Activated CD8-positive, alpha-beta memory T cell treated with anti-CD3 and anti-CD28 coated beads, Interleukin-2, amount 10 ng/mL, durations not matched to agents 7 days and 5 days (primary cell): ENCODE measurements at regions not wholly inside any gene's neighbourhood (a gene's known extent, or its start where the extent isn't known, plus 50 kb on each side); places are given as distances from the start of the nearest gene placed in this dataset.

Source experiments
- ATAC-seq: fragments of 150-1000 bp; cut with Tn5 transposase; one replicate; pipeline ENCODE4 v1.10.0; 2021; ENCODE audit warnings: moderate library complexity
- CTCF ChIA-PET: fragments of 350-600 bp; sonication (Branson Sonifier 250); formaldehyde crosslinking; loops from one replicate; lab custom pipeline; 2021; ENCODE audit warnings: antibody characterized with exemption; lab: Charles Lee
- DNase-seq: peaks from one replicate; pipeline ENCODE4 v3.0.0-alpha.2; 2020
- H3K27ac Mint-ChIP-seq: one replicate; pipeline ENCODE4 v1.8.0; 2021; ENCODE audit warnings: mild to moderate bottlenecking, mixed read lengths
- H3K27me3 Mint-ChIP-seq: one replicate; pipeline ENCODE4 v1.8.0; 2021; ENCODE audit warnings: mixed read lengths
- H3K36me3 Mint-ChIP-seq: one replicate; pipeline ENCODE4 v1.8.0; 2021; ENCODE audit warnings: mild to moderate bottlenecking, mixed read lengths
- H3K4me1 Mint-ChIP-seq: one replicate; pipeline ENCODE4 v1.8.0; 2021; ENCODE audit warnings: mixed read lengths
- H3K4me3 Mint-ChIP-seq: one replicate; pipeline ENCODE4 v1.8.0; 2021; ENCODE audit warnings: mild to moderate bottlenecking, moderate library complexity, mixed read lengths
- H3K9me3 Mint-ChIP-seq: one replicate; pipeline ENCODE4 v1.8.0; 2022; ENCODE audit warnings: low read depth, mixed read lengths

DNA sequence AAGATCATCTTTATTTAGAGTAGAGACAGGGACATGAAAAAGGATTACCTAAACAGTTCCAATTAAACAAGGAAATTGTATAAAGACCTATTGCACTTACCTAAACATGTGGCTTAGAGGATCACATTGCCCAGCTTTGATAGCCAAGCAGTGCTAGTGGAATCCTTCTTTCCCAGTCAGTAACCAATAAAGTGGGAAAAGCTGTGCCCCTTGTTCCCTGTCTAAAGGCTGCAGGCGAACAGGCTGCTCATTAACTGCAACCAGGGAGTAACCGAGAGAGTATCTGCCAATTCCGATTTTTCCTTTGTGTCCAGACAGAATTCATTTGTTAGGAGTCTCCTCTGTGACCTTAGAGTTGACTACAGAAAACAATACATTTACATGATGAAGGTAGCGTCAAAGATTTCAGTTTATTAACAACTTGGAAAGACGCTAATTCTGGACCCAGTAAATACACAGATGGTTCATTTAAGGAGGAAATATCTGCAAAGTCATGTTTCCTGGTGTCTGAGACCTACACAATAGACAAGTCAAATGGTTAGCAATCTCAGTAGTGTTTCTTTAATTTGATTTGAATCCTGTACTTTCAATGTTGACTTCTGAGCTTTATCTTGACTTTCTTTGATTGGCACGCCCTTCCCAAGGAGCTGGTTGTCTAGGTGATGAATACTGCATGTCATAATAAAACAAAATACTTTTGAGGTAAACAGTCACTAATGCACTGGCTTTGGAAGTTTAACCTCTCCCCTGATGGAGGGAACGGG, 57.3 kb upstream of the MET start:
- no peaks in the 10 kb centered on the region for H3K36me3 Mint-ChIP-seq
- peaks cover 40% of the 10 kb centered on the region for H3K27me3 Mint-ChIP-seq
- DNase-seq: no peak
- CTCF ChIA-PET: no interaction called here
- ATAC-seq: no peak
- no peak overlapping the region for H3K27ac Mint-ChIP-seq
- H3K4me3 Mint-ChIP-seq: no peak overlapping the region
- peaks cover 2% of the 10 kb centered on the region for H3K4me1 Mint-ChIP-seq
- no peaks in the 10 kb centered on the region for H3K9me3 Mint-ChIP-seq

DNA sequence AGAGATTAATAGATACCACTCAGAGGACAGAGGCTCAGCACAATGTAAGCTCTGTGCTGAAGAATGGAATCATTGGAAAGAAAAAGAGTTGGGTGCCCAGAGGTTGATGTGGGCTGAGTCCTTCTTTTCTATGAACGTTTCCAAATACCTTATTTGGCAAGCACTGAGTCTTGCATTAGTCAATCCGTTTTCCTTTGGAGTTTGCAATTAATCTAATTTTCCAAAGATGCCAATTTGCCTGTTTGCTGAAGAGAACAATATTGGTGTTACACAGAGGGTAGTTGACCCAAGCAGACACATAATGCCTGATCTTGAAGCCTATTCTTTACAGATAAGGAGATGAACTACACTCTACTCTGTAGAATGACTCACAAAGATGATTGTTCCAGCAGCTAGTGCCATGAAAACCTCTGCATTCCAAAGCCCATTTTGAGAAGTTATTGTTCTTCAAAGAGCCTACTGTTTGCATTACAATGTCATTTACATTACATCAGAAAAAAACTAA, 55.4 kb upstream of the MET start:
- CTCF ChIA-PET: no interaction called here
- no peaks in the 10 kb centered on the region for H3K36me3 Mint-ChIP-seq
- H3K27me3 Mint-ChIP-seq: peaks cover 38% of the 10 kb centered on the region
- H3K27ac Mint-ChIP-seq: no peak overlapping the region
- H3K4me3 Mint-ChIP-seq: no peak overlapping the region
- DNase-seq (no peak), ATAC-seq (no peak)
- no peaks in the 10 kb centered on the region for H3K4me1 Mint-ChIP-seq
- no peaks in the 10 kb centered on the region for H3K9me3 Mint-ChIP-seq

DNA sequence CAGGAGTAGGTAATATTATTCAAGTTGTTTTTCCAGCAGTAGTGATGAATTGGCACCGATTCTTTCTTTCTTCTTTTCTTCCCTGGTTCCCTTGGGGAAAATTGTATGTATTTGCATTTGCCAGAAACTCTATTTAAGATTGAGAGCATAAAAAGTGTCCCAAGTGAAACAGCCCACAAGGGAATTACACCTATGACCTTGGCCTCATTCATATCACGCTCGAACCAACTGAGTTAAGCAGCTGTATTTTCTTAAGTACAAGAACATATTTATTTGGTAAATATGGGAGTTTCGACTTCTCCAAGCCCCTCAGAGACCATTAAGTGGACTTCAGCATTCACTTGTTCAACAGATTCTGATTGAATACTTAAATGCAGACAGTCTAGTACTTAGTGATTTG, 54.1 kb upstream of the MET start:
- H3K27ac Mint-ChIP-seq: no peak overlapping the region
- CTCF ChIA-PET: no interaction called here
- H3K4me3 Mint-ChIP-seq: no peak overlapping the region
- peaks cover 33% of the 10 kb centered on the region for H3K27me3 Mint-ChIP-seq
- H3K4me1 Mint-ChIP-seq: no peaks in the 10 kb centered on the region
- ATAC-seq (no peak), DNase-seq (no peak)
- no peaks in the 10 kb centered on the region for H3K9me3 Mint-ChIP-seq
- no peaks in the 10 kb centered on the region for H3K36me3 Mint-ChIP-seq

DNA sequence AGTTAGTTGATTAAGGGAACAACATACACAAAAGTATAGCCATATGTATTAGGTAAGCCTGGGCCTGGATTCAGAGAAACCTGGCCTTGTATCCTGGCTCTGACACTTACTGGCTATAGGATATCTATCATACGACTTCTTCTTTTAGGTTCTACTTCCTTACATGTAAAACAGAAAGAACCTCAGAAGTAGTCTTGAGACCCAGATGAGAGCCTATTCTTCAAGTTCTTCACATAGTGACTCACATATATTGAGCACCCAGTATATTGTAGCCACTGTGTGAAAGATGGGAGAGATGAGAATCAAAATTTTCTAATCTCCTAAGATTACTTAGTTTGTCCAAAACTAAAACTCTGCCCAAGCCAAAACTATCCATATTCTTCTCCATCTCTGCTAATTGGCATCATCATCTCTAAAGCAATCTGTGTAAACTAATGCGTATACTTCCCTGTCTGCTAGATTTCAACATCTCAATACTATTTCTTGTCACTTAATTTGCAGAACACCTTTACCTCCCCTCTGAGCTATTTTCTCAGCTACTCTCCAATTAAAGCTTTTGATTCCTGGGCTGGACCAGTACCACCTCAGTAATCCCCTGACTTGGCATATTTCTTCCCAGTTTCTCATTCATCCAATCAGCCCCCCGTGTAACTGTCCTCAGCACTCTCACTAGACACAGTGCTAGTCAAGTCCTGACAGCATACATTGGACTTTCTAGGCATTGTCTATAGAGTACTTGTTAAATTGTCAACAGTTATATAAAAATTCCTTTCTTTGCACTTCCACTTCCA, 53.5 kb upstream of the MET start:
- ATAC-seq (no peak), DNase-seq (no peak)
- Mint-ChIP-seq H3K27ac (no peak overlapping the region), H3K9me3 (no peaks in the 10 kb centered on the region), H3K27me3 (peaks cover 33% of the 10 kb centered on the region), H3K4me3 (no peak overlapping the region), H3K36me3 (no peaks in the 10 kb centered on the region), H3K4me1 (no peaks in the 10 kb centered on the region)
- CTCF ChIA-PET: interaction anchor here (1.0 kb wide), 1 partner anchor 15 kb away, joined by 4 read pairs; no protein-coding TSS in a partner anchor

DNA sequence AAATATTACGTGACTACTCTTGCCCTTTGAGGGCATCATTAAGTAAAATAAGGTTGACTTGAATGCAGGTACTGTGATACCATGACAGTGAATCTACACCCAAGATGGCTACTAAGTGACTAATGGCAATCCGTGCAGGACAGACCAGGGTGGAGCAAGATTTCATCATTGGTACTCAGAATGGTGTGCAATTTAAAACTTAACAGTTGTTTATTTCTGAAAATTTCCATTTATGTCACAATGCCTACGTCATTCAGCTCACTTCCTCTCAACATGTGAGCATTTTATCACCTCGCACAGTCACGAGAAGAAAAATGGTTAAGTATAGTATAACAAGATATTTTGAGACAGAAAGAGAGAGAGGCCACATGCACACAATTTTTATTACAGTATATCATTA, 50.3 kb upstream of the MET start:
- DNase-seq (no peak), ATAC-seq (no peak)
- Mint-ChIP-seq H3K4me1 (no peaks in the 10 kb centered on the region), H3K27ac (no peak overlapping the region), H3K9me3 (no peaks in the 10 kb centered on the region), H3K4me3 (no peak overlapping the region), H3K27me3 (peaks cover 26% of the 10 kb centered on the region), H3K36me3 (no peaks in the 10 kb centered on the region)
- CTCF ChIA-PET: no interaction called here
